ENCODE measurements at regions not wholly inside any gene's neighbourhood (a gene's known extent, or its start where the extent isn't known, plus 50 kb on each side); places are given as distances from the start of the nearest gene placed in this dataset.

DNA sequence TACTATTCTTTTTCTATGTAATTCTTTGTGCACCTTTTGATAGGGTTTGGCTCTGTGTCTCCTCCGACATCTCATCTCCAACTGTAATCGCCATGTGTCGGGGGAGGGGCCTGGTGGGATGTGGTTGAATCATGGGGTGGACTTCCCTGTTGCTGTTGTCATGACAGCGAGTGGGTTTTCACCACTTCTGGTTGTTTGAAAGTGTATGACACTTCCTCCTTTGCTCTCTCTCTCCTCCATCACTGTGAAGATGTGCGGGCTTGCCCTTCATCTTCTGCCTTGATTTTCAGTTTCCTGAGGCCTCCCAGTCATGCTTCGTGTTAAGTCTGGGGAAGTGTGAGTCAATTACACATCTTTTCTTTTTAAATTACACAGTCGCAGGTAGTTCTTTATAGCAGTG is 225.8 kb upstream of the DPPA4 start:
- Histone ChIP-seq H4K8ac (replicated peaks; ENCODE audit: insufficient read length, low read depth, low read length) (no peak overlapping the region), H3K4ac (ENCODE audit: low read depth, low read length) (no peak overlapping the region), H4K91ac (ENCODE audit: insufficient read length, low read depth, low read length) (no peak overlapping the region), H3K9ac (ENCODE audit: extremely low read depth, insufficient read length, low read length) (no peak overlapping the region), H2BK12ac (ENCODE audit: insufficient read length, low read depth, low read length) (no peak overlapping the region), H3K23ac (ENCODE audit: insufficient read length, low read depth, low read length) (no peak overlapping the region), H3K23me2 (ENCODE audit: insufficient read length, low read depth, low read length, poor library complexity, severe bottlenecking) (no peaks in the 10 kb centered on the region), H3K79me1 (ENCODE audit: insufficient read depth, low read depth, low read length, poor library complexity, severe bottlenecking) (no peaks in the 10 kb centered on the region), H2BK15ac (ENCODE audit: low read depth, low read length) (no peak overlapping the region), H2BK5ac (ENCODE audit: insufficient read length, low read length) (no peak overlapping the region), H3K27me3 (ENCODE audit: insufficient read depth, low read length) (no peaks in the 10 kb centered on the region), H3K79me2 (ENCODE audit: insufficient read depth, low read length) (no peaks in the 10 kb centered on the region), H3K56ac (ENCODE audit: insufficient read length, low read depth, low read length) (no peak overlapping the region), H2BK20ac (ENCODE audit: low read depth, low read length, poor library complexity, severe bottlenecking) (no peak overlapping the region), H4K5ac (ENCODE audit: insufficient read length, low read depth, low read length) (no peak overlapping the region), H2BK120ac (ENCODE audit: low read depth, low read length, poor library complexity, severe bottlenecking) (no peak overlapping the region), H3K9me3 (ENCODE audit: control insufficient read depth, low read depth, low read length) (no peaks in the 10 kb centered on the region), H4K20me1 (ENCODE audit: control insufficient read depth, insufficient read depth, insufficient read length) (no peaks in the 10 kb centered on the region), H3K27ac (ENCODE audit: insufficient read length, low read depth, low read length) (no peak overlapping the region), H3K4me2 (ENCODE audit: insufficient read depth, insufficient read length, low read length) (no peak overlapping the region), H3K14ac (ENCODE audit: insufficient read depth, low read length) (no peak overlapping the region), H2AFZ (ENCODE audit: low read length) (no peak overlapping the region), H3T11ph (ENCODE audit: low read length) (no peak overlapping the region), H3K18ac (ENCODE audit: insufficient read length, low read depth, low read length) (no peak overlapping the region), H2AK5ac (ENCODE audit: insufficient read length, low read length) (no peak overlapping the region), H3K4me1 (ENCODE audit: insufficient read depth, low read length) (no peaks in the 10 kb centered on the region)
- TF ChIP-seq, protein P1, sequence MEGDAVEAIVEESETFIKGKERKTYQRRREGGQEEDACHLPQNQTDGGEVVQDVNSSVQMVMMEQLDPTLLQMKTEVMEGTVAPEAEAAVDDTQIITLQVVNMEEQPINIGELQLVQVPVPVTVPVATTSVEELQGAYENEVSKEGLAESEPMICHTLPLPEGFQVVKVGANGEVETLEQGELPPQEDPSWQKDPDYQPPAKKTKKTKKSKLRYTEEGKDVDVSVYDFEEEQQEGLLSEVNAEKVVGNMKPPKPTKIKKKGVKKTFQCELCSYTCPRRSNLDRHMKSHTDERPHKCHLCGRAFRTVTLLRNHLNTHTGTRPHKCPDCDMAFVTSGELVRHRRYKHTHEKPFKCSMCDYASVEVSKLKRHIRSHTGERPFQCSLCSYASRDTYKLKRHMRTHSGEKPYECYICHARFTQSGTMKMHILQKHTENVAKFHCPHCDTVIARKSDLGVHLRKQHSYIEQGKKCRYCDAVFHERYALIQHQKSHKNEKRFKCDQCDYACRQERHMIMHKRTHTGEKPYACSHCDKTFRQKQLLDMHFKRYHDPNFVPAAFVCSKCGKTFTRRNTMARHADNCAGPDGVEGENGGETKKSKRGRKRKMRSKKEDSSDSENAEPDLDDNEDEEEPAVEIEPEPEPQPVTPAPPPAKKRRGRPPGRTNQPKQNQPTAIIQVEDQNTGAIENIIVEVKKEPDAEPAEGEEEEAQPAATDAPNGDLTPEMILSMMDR (conservative IDR thresholded peaks at IDR 0.05) = no peak
- Mint-ChIP-seq H3K4me1 (peaks cover 4 to 7% of the 10 kb centered on the region in 2 experiments; a peak in 3 of 4 replicates), H3K27ac (no peak overlapping the region), H3K9me3 (peaks cover 0 to 9% of the 10 kb centered on the region in 2 experiments; a peak in 3 of 5 replicates), H3K36me3 (ENCODE audit: insufficient read depth in 1 of 3, low read depth in 3 of 3) (peaks cover 0 to 4% (median 3%) of the 10 kb centered on the region in 3 experiments; a peak in 3 of 7 replicates), H3K27me3 (ENCODE audit: low read depth) (no peaks in the 10 kb centered on the region), H3K4me3 (no peak overlapping the region)
- no CpG with 5 or more reads among the region's 7 CpGs for WGBS (ENCODE audit: extremely low coverage, insufficient read length, low lambda C conversion rate)
- DNase-seq = no peak

Data from H9 (cell line).